NCI-H146 treated with DMSO at 0.1 percent for 48 hours (cell line): ENCODE measurements at regions not wholly inside any gene's neighbourhood (a gene's known extent, or its start where the extent isn't known, plus 50 kb on each side); places are given as distances from the start of the nearest gene placed in this dataset.

ENCODE experiments used
- DNase-seq: peaks from one replicate; lab custom pipeline; 2025; ENCODE audit not compliant: unreplicated experiment; lab: John Stamatoyannopoulos, UW

GRCh38 chr7:155962191-155962967 lies 150.1 kb upstream of the SHH start:
- DNase-seq, result no peak

- DNase-seq, result no peak
Observed at GRCh38 chr7:155961241-155962190, 149.3 kb upstream of the SHH start.

DNA sequence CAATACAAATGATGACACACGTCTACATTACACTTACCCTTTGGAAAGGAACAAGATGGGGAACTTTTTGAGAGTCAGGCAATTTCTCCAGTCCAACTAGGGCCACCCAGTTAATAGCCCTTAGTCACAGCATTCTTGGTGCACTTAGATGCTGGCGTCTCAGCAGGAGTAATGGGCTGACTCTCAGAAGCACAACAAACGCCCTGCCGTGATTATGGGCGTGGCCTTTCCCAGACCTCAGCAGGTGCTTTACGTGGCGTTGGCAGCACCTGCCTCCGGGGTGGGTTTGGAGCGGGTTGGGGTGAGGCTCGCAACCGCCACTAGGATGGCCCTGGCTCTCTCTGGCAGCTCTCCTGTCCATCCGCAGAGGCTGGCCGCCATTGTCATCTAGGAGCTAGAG lies 147.6 kb upstream of the SHH start:
- no peak for DNase-seq

DNA sequence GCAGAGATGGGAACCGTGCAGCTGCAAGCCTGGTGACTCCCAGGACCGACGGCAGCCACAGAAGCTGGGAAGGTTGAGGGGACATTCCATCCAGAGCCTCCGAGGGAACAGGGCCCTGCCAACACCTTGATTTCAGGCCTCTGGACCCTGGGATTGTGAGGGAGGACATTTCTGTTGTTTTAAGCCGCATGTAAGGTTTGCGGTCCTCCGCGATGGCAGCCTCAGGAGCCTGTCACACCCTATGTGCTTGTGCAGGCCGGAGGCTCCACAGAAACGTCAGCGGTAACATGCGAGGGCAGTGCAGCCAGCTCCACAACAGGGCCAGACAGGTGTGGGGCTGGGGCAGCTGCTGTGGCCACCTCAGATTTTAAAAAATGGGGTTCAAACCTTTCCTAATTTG lies 144.7 kb upstream of the SHH start:
- DNase-seq, result no peak

GRCh38 chr7:155955367-155955635 lies 143.0 kb upstream of the SHH start:
- no peak for DNase-seq

GRCh38 chr7:155954550-155955366 lies 142.5 kb upstream of the SHH start:
- no peak for DNase-seq

DNA sequence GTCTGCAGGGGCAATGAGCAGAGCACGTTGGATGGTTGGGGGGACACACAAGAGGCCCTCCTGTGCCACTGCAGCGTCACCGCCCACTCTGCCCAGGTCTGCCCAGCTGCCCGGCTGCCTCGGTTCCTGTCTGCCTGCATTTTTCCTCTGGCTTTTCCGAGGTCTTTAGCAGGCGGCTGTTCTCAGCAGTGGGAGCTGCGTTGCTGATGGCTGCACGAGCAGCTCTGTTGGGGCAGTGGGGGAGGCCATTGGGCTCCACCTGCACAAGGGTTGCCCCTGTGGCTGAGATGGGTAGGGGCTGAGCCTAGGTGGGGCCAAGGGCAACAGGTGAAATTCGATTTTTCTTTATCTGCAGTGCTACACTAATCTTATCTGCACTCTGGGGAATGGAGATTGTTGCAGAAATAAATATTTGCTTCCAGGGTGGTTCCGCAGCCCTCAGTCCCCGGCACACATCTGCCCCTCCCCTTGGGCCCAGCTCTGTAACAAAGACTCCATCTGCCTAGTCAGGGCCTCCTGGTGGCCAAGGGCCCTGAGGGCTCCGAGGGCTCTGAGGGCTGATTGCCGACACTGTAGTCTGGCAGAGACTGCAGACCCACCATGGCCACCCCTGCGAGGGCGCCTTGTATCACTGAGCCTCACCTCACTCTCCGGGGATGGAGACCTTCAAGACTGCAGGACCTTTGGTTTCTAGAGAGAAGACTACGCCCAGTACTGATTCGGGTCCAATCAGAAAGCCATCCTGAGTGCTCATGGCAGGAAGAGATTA lies 141.7 kb upstream of the SHH start:
- no peak for DNase-seq

GRCh38 chr7:155953501-155953778 lies 141.2 kb upstream of the SHH start:
- DNase-seq, result no peak

- DNase-seq, result no peak
Observed at GRCh38 chr7:155951554-155952158, 139.4 kb upstream of the SHH start.

GRCh38 chr7:155950898-155951553 lies 138.8 kb upstream of the SHH start:
- DNase-seq, result no peak

DNA sequence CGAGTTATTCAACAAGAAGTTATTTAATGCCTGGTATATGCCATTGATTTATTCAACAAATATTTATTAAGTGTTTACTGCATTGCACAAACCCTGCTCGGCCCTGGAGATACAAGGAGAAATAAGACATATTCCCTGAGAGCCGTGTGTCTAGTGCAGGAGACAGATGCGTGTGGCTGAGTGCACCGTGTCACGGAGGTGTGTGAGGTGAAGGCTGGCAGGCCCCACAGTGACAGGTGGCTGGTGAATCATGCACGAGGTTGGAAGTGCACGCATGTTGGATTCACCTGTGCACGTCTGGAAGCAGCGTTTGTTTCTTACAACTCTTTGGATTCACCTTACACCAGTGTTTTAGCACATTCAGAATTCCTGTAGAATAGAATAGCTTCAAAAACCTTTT lies 136.6 kb upstream of the SHH start:
- DNase-seq, result no peak

- DNase-seq, result no peak
Observed at GRCh38 chr7:155948423-155948822, 136.2 kb upstream of the SHH start.

GRCh38 chr7:155947051-155947450 lies 134.8 kb upstream of the SHH start:
- DNase-seq, result no peak

DNA sequence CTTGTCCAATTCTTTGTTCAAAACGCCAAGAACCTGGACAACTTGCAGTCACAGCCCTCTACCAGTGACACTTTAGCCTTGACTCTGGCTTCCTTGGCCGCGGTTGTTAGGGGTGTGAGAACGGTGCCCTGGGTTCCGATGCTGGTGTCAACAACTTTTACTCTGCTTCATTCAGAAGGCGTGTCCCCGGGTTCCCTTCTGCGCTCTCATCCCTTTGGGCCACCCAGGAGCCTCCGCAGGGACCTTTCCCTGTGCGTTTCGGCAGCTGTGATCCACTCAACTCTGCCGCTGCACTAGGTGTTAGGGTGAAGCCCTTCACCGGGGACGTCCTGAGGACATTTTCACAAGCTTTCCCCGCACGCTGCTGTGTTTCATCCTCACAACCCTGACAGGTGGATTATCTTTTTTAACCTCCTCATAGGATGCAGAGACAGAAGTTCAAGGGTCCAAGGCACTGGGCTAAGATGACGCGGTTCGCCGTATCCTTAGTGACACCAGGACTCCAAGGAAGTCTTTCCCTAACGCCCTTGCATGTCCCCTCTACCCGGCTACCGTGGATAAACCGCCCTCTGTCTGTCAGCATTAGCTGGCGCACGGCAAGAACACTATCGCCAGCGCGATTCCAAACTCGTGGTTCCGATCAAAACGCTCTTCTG lies 133.5 kb upstream of the SHH start:
- no peak for DNase-seq

DNA sequence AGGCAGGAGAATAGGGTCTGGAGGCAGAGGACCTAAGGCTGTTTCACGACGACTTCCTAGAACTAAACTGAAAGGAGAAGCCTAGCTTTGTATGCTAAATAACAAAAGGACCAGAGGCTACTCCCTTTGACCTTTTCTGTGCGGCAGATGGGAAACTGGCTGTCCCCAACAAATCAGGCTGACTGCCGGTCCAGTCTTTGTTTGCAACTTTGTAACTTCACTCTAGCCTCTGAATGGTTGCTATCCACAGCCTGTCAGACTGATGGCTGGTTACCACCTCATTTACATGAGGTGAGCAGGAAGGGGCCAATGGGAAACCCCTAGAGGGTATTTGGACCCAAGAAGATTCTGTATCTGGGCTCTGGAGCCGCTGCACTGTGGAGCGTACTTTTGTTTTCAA lies 132.6 kb upstream of the SHH start:
- DNase-seq, result no peak

GRCh38 chr7:155943251-155943899 lies 131.1 kb upstream of the SHH start:
- no peak for DNase-seq

DNA sequence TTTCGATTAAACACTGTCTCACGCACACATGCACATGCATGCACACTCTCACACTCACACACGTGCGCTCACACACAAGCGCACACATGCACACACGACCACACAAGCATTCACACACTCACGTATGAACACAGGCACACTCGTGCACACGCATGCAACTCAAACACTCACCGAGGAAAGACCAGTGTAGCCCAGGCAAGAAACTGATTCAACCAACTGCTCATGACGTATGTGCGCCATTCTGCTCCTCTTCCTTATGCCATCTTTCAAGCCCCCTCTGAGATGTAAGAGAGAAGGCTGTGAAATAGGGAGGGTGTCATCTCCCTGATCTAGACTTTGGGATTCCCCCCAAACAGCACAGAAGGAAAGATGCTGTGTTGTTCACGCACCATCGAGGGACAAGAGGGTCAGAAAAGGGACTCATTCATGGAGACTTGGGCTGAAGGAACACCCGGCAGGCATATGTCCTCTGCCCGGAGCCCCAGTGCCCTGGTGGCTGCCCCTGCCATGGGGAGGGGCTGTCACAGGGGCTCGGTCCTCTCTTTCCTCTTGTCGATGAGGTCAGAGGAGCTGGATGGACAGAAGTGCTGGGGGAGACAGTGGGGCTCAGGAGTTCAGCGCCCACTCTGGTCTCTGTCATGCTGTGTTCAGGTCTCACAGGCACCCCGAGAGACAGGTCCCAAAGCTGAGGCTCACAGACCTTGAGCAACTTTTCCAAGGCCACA lies 130.1 kb upstream of the SHH start:
- no peak for DNase-seq

DNA sequence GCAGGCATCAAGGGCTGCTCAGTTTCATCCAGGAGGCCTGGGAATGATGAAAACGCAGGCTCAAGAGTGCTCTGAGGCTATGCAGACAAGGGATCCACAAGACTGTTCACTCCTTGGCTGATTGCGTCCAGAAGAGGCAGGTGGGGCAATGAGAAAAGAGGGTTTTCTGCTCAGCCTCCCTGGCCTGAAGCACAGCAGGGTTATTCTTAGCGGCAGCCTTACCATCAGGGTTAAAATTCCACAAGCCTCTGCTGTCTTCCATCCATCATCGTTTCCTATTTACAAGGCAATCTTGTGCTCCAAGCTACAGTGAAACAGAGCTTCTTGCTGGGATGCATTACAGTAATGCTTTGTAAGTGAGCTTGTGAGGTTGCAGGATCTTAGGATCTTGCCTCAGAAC lies 129.4 kb upstream of the SHH start:
- DNase-seq, result no peak

DNA sequence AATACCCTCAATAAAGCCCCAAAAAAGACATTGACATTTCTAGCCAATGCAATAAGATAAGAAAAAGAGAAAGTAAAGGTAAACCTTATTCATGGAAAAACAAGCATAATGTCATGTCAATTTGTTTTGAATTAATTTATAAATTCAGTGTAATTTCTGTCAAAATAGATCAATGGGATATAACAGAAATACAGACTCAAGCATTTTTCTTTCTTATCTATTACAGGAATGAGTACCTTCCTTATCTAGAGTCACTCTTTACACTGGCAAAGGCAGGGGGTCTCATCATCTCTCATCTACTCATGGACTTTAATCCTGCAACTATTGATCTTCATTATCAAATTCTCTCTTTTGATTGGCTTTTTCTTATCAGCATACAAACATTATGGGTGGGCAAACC lies 127.1 kb upstream of the SHH start:
- no peak for DNase-seq
